GM21423 (cell line): ENCODE measurements at regions not wholly inside any gene's neighbourhood (a gene's known extent, or its start where the extent isn't known, plus 50 kb on each side); places are given as distances from the start of the nearest gene placed in this dataset.
"Not testable (repeated sequence)": the region's sequence is repeated elsewhere in the genome, so short reads cannot be mapped to it uniquely, and the experiment has no call there.

Experiments
- ATAC-seq: cut with Tn5 transposase; IDR thresholded peaks from one replicate; pipeline ENCODE4 v1.9.1; 2021; ENCODE audit warnings: mild to moderate bottlenecking, moderate library complexity; ENCODE audit not compliant: unreplicated experiment

GRCh38 chr4:116343809-116344208 is 741.6 kb downstream of the TRAM1L1 start:
- no peak for ATAC-seq

GRCh38 chr4:116342143-116342542 is 743.2 kb downstream of the TRAM1L1 start:
- ATAC-seq = no peak

GRCh38 chr4:116332508-116332907 is 752.9 kb downstream of the TRAM1L1 start:
- ATAC-seq = no peak

- no peak for ATAC-seq
Observed at GRCh38 chr4:116328261-116328860, 757.0 kb downstream of the TRAM1L1 start.

- no peak for ATAC-seq
Observed at GRCh38 chr4:116323606-116324005, 761.8 kb downstream of the TRAM1L1 start.

- no peak for ATAC-seq
Observed at GRCh38 chr4:116321471-116321870, 763.9 kb downstream of the TRAM1L1 start.

- ATAC-seq = no peak
Observed at GRCh38 chr4:116320859-116321258, 764.5 kb downstream of the TRAM1L1 start.

- no peak for ATAC-seq
Observed at GRCh38 chr4:116303736-116304188, 781.6 kb downstream of the TRAM1L1 start.

GRCh38 chr4:116302990-116303735 is 782.2 kb downstream of the TRAM1L1 start:
- ATAC-seq = no peak

GRCh38 chr4:116275006-116275405 is 810.4 kb downstream of the TRAM1L1 start:
- ATAC-seq = no peak

GRCh38 chr4:116272336-116272735 is 813.0 kb downstream of the TRAM1L1 start:
- ATAC-seq = no peak

GRCh38 chr4:116260931-116261330 is 824.4 kb downstream of the TRAM1L1 start:
- ATAC-seq = not testable (repeated sequence)

- no peak for ATAC-seq
Observed at GRCh38 chr4:116244771-116245170, 840.6 kb downstream of the TRAM1L1 start.

- no peak for ATAC-seq
Observed at GRCh38 chr4:116243431-116243830, 841.9 kb downstream of the TRAM1L1 start.

- no peak for ATAC-seq
Observed at GRCh38 chr4:116233971-116234370, 851.4 kb downstream of the TRAM1L1 start.

GRCh38 chr4:116231999-116232398 is 853.4 kb downstream of the TRAM1L1 start:
- not testable (repeated sequence) for ATAC-seq

GRCh38 chr4:116229420-116229819 is 856.0 kb downstream of the TRAM1L1 start:
- ATAC-seq = no peak

GRCh38 chr4:116223040-116223732 is 862.2 kb downstream of the TRAM1L1 start:
- ATAC-seq = no peak

GRCh38 chr4:116217781-116218180 is 867.6 kb downstream of the TRAM1L1 start:
- ATAC-seq = no peak

GRCh38 chr4:116215622-116216021 is 869.8 kb downstream of the TRAM1L1 start:
- ATAC-seq = no peak

- no peak for ATAC-seq
Observed at GRCh38 chr4:116202524-116202923, 882.9 kb downstream of the TRAM1L1 start.

- ATAC-seq = no peak
Observed at GRCh38 chr4:116197317-116197809, 888.0 kb downstream of the TRAM1L1 start.
